A549 (cell line): ENCODE measurements at regions not wholly inside any gene's neighbourhood (a gene's known extent, or its start where the extent isn't known, plus 50 kb on each side); places are given as distances from the start of the nearest gene placed in this dataset.

Source experiments
- POLR2A ChIP-seq: IDR thresholded peaks from 2 replicates; pipeline ENCODE4 v1.6.1; 2012; ENCODE audit warnings: mild to moderate bottlenecking, low read length
- TF ChIP-seq, protein P1 (sequence below): fragments of >200 bp; sonication (Bioruptor Twin); formaldehyde crosslinking; IDR thresholded peaks from 3 replicates; pipeline ENCODE4 v1.5.1; 2016
- TF ChIP-seq, protein P2 (sequence below): fragments of 200-600 bp; sonication (generic); IDR thresholded peaks from 2 replicates; pipeline ENCODE4 v1.6.1; 2016; ENCODE audit warnings: antibody characterized with exemption, mild to moderate bottlenecking, moderate library complexity
- TF ChIP-seq, protein P3 (sequence below): fragments of 150-350 bp; IDR thresholded peaks from 2 replicates; pipeline ENCODE4 v1.6.1; 2014; ENCODE audit warnings: low read depth, mild to moderate bottlenecking, low read length

DNA sequence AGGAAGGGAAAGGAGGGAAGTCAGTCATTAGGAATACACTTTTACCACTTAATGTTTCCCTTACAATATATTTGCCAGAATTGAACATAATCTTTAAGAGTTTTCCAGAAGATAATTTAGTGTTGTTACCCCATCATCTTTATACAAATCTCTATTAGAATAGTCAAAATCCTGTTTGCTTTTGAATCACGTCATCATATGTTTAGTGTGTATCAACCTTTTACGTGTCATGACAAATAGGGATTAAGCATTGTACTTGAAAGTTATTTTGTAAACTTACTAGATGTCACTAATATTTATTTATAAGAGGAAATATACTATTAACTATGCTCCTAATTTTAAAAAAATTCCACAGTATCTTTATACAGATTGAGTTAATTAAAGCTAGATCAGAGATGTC lies 1899.5 kb downstream of the MAT2B start:
- TF ChIP-seq, protein P1, sequence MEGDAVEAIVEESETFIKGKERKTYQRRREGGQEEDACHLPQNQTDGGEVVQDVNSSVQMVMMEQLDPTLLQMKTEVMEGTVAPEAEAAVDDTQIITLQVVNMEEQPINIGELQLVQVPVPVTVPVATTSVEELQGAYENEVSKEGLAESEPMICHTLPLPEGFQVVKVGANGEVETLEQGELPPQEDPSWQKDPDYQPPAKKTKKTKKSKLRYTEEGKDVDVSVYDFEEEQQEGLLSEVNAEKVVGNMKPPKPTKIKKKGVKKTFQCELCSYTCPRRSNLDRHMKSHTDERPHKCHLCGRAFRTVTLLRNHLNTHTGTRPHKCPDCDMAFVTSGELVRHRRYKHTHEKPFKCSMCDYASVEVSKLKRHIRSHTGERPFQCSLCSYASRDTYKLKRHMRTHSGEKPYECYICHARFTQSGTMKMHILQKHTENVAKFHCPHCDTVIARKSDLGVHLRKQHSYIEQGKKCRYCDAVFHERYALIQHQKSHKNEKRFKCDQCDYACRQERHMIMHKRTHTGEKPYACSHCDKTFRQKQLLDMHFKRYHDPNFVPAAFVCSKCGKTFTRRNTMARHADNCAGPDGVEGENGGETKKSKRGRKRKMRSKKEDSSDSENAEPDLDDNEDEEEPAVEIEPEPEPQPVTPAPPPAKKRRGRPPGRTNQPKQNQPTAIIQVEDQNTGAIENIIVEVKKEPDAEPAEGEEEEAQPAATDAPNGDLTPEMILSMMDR = no peak
- TF ChIP-seq, protein P2, sequence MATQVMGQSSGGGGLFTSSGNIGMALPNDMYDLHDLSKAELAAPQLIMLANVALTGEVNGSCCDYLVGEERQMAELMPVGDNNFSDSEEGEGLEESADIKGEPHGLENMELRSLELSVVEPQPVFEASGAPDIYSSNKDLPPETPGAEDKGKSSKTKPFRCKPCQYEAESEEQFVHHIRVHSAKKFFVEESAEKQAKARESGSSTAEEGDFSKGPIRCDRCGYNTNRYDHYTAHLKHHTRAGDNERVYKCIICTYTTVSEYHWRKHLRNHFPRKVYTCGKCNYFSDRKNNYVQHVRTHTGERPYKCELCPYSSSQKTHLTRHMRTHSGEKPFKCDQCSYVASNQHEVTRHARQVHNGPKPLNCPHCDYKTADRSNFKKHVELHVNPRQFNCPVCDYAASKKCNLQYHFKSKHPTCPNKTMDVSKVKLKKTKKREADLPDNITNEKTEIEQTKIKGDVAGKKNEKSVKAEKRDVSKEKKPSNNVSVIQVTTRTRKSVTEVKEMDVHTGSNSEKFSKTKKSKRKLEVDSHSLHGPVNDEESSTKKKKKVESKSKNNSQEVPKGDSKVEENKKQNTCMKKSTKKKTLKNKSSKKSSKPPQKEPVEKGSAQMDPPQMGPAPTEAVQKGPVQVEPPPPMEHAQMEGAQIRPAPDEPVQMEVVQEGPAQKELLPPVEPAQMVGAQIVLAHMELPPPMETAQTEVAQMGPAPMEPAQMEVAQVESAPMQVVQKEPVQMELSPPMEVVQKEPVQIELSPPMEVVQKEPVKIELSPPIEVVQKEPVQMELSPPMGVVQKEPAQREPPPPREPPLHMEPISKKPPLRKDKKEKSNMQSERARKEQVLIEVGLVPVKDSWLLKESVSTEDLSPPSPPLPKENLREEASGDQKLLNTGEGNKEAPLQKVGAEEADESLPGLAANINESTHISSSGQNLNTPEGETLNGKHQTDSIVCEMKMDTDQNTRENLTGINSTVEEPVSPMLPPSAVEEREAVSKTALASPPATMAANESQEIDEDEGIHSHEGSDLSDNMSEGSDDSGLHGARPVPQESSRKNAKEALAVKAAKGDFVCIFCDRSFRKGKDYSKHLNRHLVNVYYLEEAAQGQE = no peak
- TF ChIP-seq POLR2A = no peak
- TF ChIP-seq, protein P3, sequence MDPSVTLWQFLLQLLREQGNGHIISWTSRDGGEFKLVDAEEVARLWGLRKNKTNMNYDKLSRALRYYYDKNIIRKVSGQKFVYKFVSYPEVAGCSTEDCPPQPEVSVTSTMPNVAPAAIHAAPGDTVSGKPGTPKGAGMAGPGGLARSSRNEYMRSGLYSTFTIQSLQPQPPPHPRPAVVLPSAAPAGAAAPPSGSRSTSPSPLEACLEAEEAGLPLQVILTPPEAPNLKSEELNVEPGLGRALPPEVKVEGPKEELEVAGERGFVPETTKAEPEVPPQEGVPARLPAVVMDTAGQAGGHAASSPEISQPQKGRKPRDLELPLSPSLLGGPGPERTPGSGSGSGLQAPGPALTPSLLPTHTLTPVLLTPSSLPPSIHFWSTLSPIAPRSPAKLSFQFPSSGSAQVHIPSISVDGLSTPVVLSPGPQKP = no peak
